GM12878 (cell line): ENCODE measurements at regions not wholly inside any gene's neighbourhood (a gene's known extent, or its start where the extent isn't known, plus 50 kb on each side); places are given as distances from the start of the nearest gene placed in this dataset.

Source experiments
- ATAC-seq: fragments of 200-7000 bp; cut with Tn5 transposase; 3 replicates; pipeline ENCODE4 v1.9.1; 2020; ENCODE audit warnings: mild to moderate bottlenecking, moderate library complexity
- BruUV-seq: library from RNA; stranded (reverse); fragments of 400-500 nt; replicated peaks from 2 replicates; lab custom pipeline; 2021; lab: Mats Ljungman, UMichigan
- CTCF ChIA-PET: fragments of 300-600 bp; sonication (Branson Sonifier 250); formaldehyde crosslinking; extraction: SDS; loops from one replicate; lab custom pipeline; 2021; ENCODE audit warnings: inconsistent platforms; lab: Yijun Ruan, JAX
- POLR2A ChIA-PET: fragments of 350-600 bp; formaldehyde crosslinking; extraction: SDS; loops from one replicate; lab custom pipeline; 2021; ENCODE audit warnings: inconsistent platforms; lab: Charles Lee
- RAD21 ChIA-PET: fragments of 300-600 bp; sonication (Branson Sonifier 250); formaldehyde crosslinking; loops from one replicate; lab custom pipeline; 2023; ENCODE audit warnings: antibody characterized with exemption; ENCODE audit not compliant: unreplicated experiment; lab: Charles Lee
- SMC1A ChIA-PET: fragments of 300-600 bp; sonication (Branson Sonifier 250); formaldehyde crosslinking; loops from one replicate; lab custom pipeline; 2023; ENCODE audit not compliant: unreplicated experiment, uncharacterized antibody; lab: Charles Lee
- DNase-seq: peaks from one replicate; pipeline ENCODE4 v3.0.0-alpha.2; 2011; ENCODE audit warnings: low read depth, low spot score
- FAIRE-seq: peaks from 3 replicates; lab custom pipeline; 2011; peaks lifted over from hg19 to GRCh38; lab: Jason Lieb, UNC
- H2AFZ ChIP-seq: 2 replicates; pipeline ENCODE4 v1.6.0; 2011; ENCODE audit warnings: low read depth, low read length, control low read depth; ENCODE audit not compliant: control insufficient read depth
- H3K27ac ChIP-seq: 2 replicates; pipeline ENCODE4 v1.5.1; 2011; ENCODE audit warnings: control low read depth; ENCODE audit not compliant: control insufficient read depth, insufficient read depth
- H3K27me3 ChIP-seq, 2 experiments: replicated peaks in 1 of 2; 2 replicates each; pipeline versions ENCODE4 v1.6.0 to v1.6.1; 2011; ENCODE audit warnings: low read length in 1 of 2; ENCODE audit not compliant: control insufficient read depth in 2 of 2, insufficient read depth in 2 of 2
- H3K36me3 ChIP-seq, 2 experiments: 2 replicates each; pipeline ENCODE4 v1.5.1; 2011; ENCODE audit warnings: low read length in 1 of 2; ENCODE audit not compliant: control insufficient read depth in 2 of 2, insufficient read depth in 2 of 2
- H3K4me1 ChIP-seq: 2 replicates; pipeline ENCODE4 v1.6.1; 2011; ENCODE audit warnings: mild to moderate bottlenecking, low read length, moderate library complexity, mixed read lengths; ENCODE audit not compliant: control insufficient read depth, insufficient read depth
- H3K4me2 ChIP-seq: 2 replicates; pipeline ENCODE4 v1.6.0; 2011; ENCODE audit warnings: control low read depth; ENCODE audit not compliant: control insufficient read depth, insufficient read depth
- H3K4me3 ChIP-seq: fragments of 200-600 bp; sonication (generic); 2 replicates; pipeline ENCODE4 v1.5.1; 2016
- H3K79me2 ChIP-seq: 2 replicates; pipeline ENCODE4 v1.6.0; 2011; ENCODE audit warnings: low read length; ENCODE audit not compliant: control insufficient read depth, insufficient read depth
- H3K9ac ChIP-seq: 2 replicates; pipeline ENCODE4 v1.8.0; 2011; ENCODE audit warnings: low read length, control low read depth, mixed read lengths; ENCODE audit not compliant: control insufficient read depth, insufficient read depth
- H3K9me3 ChIP-seq: replicated peaks from 3 replicates; pipeline ENCODE4 v1.5.1; 2011; ENCODE audit warnings: mild to moderate bottlenecking, low read length; ENCODE audit not compliant: control insufficient read depth, insufficient read depth
- H4K20me1 ChIP-seq: 2 replicates; pipeline ENCODE4 v1.6.0; 2011; ENCODE audit not compliant: control insufficient read depth, insufficient read depth
- CREB1 ChIP-seq: IDR thresholded peaks from 2 replicates; pipeline ENCODE4 v1.6.1; 2012; ENCODE audit warnings: low read depth, mild to moderate bottlenecking, inconsistent platforms
- EP300 ChIP-seq, 2 experiments: fragments of 150-350 bp in 1 of 2; IDR thresholded peaks; 2 replicates each; pipeline ENCODE4 v1.6.1; 2011 to 2012; ENCODE audit warnings: low read depth in 2 of 2, low read length in 2 of 2, borderline replicate concordance in 1 of 2, improper control_type of control experiment in 1 of 2, inconsistent platforms in 1 of 2; ENCODE audit not compliant: control insufficient read depth in 1 of 2
- ESRRA ChIP-seq: IDR thresholded peaks from 2 replicates; pipeline ENCODE4 v1.6.1; 2012; ENCODE audit warnings: mild to moderate bottlenecking, low read length, improper control_type of control experiment
- ETV6 ChIP-seq, 2 experiments: fragments of 450-650 bp in 1 of 2; IDR thresholded peaks in 1 of 2; conservative IDR thresholded peaks in 1 of 2; 2 replicates each; pipeline ENCODE4 v1.6.1; 2014; ENCODE audit warnings: antibody characterized with exemption in 1 of 2, borderline replicate concordance in 1 of 2, low read depth in 1 of 2, mild to moderate bottlenecking in 1 of 2, moderate library complexity in 1 of 2
- GATAD2B ChIP-seq: fragments of 450-650 bp; conservative IDR thresholded peaks from 2 replicates; pipeline ENCODE4 v1.6.1; 2017; ENCODE audit warnings: low read depth, mild to moderate bottlenecking, moderate library complexity
- HCFC1 ChIP-seq: fragments of 150-350 bp; IDR thresholded peaks from 2 replicates; pipeline ENCODE4 v1.6.1; 2014; ENCODE audit warnings: low read length
- IKZF1 ChIP-seq: fragments of 450-650 bp; conservative IDR thresholded peaks from 2 replicates; pipeline ENCODE4 v1.6.1; 2017; ENCODE audit warnings: antibody characterized with exemption, mild to moderate bottlenecking
- NR2C2 ChIP-seq: IDR thresholded peaks from 2 replicates; pipeline ENCODE4 v1.6.1; 2011; ENCODE audit warnings: borderline replicate concordance, low read depth; ENCODE audit not compliant: control insufficient read depth, insufficient read length
- PAX8 ChIP-seq: fragments of 450-650 bp; IDR thresholded peaks from 2 replicates; pipeline ENCODE4 v1.6.1; 2017; ENCODE audit warnings: mild to moderate bottlenecking, moderate library complexity
- PML ChIP-seq: IDR thresholded peaks from 2 replicates; pipeline ENCODE4 v1.6.1; 2012; ENCODE audit warnings: low read length, inconsistent platforms
- SMAD5 ChIP-seq: IDR thresholded peaks from 2 replicates; pipeline ENCODE4 v1.6.1; 2016; ENCODE audit warnings: antibody characterized with exemption, low read depth
- SREBF1 ChIP-seq: IDR thresholded peaks from 2 replicates; pipeline ENCODE4 v1.6.1; 2012; ENCODE audit warnings: mild to moderate bottlenecking, low read length
- TCF3 ChIP-seq: IDR thresholded peaks from 2 replicates; pipeline ENCODE4 v1.6.1; 2012; ENCODE audit warnings: low read depth, mild to moderate bottlenecking, low read length, borderline replicate concordance; ENCODE audit not compliant: insufficient read depth
- TCF7 ChIP-seq: IDR thresholded peaks from 2 replicates; pipeline ENCODE4 v1.6.1; 2014; ENCODE audit warnings: antibody characterized with exemption, borderline replicate concordance
- ZBED1 ChIP-seq: IDR thresholded peaks from 2 replicates; pipeline ENCODE4 v1.6.1; 2016; ENCODE audit warnings: borderline replicate concordance
- ZNF24 ChIP-seq: fragments of 450-650 bp; IDR thresholded peaks from 2 replicates; pipeline ENCODE4 v1.6.1; 2017; ENCODE audit warnings: antibody characterized with exemption, mild to moderate bottlenecking
- ZNF274 ChIP-seq: IDR thresholded peaks from one replicate; pipeline ENCODE4 v1.8.0; 2011; ENCODE audit not compliant: insufficient read length, insufficient read depth
- ZNF622 ChIP-seq: fragments of 450-650 bp; IDR thresholded peaks from 2 replicates; pipeline ENCODE4 v1.6.1; 2017; ENCODE audit warnings: mild to moderate bottlenecking, inconsistent platforms
- WGBS: methylation state at CpG from one replicate; pipeline ENCODE4 v1.1.6; 2016; ENCODE audit warnings: low lambda C conversion rate; ENCODE audit not compliant: insufficient replicate concordance, insufficient coverage; ENCODE audit errors: missing lambda C conversion rate; 5-methylcytosine and 5-hydroxymethylcytosine counted together
- in situ Hi-C: fragments of 300-500 bp; cut with MboI; formaldehyde crosslinking; loops from 9 replicates; pipeline ENCODE4 v1.14.3; 2018; ENCODE audit warnings: mixed read lengths
- intact Hi-C: fragments of 100-400 bp; cut with micrococcal nuclease; formaldehyde crosslinking; loops from one replicate; pipeline ENCODE4 v1.14.2; 2022; ENCODE audit not compliant: unreplicated experiment
- TF ChIP-seq, protein P1 (sequence below): fragments of 450-650 bp; IDR thresholded peaks from 2 replicates; pipeline ENCODE4 v1.6.1; 2017; ENCODE audit warnings: low read depth, mild to moderate bottlenecking, moderate library complexity

DNA sequence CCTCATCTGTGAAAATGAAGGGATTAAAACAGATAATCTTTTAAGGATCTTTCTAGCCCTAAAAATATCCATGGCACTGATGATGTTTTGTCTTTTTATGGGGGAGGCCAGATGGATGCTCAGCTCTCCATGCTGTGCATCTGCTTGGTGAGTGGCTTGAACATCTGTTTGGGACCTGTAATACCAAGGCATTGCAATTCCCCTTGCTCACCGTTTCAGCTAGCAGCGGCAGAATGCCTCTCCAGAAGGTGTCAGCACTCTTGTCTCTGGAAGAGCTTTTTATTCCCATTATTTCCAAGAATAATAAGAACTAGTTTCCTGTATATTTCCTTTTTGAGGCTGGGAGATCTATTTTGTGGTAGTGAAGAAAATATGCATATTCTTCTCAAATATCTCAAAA lies 151.9 kb upstream of the ANK2 start (continued):
- TF ChIP-seq TCF7 (no peak), PAX8 (no peak), SREBF1 (no peak), ZNF24 (no peak), HCFC1 (no peak), ZBED1 (no peak), SMAD5 (no peak)

DNA sequence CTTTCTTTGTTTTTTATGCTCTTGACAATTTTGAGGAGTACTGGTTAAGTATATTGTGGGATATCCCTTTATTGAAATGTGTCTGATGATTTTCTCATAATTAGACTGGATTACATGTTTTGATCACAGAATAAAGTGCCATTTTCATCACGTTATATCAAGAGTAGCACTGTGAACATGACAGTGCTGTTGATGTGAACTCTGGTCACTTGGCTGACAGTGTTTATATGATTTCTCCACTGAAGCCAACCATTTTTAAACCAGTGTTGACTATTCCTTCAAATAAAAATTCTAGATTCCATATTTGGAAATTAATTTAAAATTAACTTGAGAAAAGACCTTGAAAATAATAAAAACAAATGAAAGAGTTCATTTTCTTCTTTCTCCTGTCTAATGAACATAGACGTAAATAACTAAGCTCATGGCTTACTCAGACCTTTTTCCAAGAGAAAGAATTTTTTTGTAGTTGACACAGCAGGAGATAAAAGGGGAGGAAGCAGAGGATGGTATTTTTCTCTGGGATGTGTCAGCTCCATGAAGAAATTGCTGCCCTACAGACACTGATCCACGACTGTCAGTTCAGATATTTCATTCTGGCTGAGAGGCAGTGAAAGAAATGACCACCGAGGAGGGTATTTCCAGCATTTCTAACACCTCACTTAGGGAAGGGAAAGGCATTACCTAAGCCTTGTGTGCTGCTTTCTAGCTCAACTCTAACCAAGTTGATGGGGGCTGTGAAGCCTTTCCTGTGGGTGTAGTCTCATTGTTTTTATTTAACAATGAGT lies 150.9 kb upstream of the ANK2 start:
- POLR2A ChIA-PET: interaction anchor here (1.0 kb wide), 2 partner anchors 8 to 10 kb away, joined by 3 read pairs; no protein-coding TSS in a partner anchor
- TF ChIP-seq EP300 (IDR thresholded peaks at IDR 0.05; ENCODE audit: borderline replicate concordance in 1 of 2, control insufficient read depth in 1 of 2, low read depth in 2 of 2, low read length in 2 of 2) (no peak), NR2C2 (no peak), ESRRA (no peak), GATAD2B (no peak), ETV6 (conservative IDR thresholded peaks at IDR 0.05 in 1 of 2, IDR thresholded peaks at IDR 0.05 in 1 of 2; ENCODE audit: borderline replicate concordance in 1 of 2, low read depth in 1 of 2) (no peak), ZNF274 (no peak), ZNF622 (no peak), PML (no peak), IKZF1 (0 out of 2 replicates have a peak, but pooled peaks have one; percentile 31), CREB1 (no peak), TCF3 (no peak)
- TF ChIP-seq, protein P1, sequence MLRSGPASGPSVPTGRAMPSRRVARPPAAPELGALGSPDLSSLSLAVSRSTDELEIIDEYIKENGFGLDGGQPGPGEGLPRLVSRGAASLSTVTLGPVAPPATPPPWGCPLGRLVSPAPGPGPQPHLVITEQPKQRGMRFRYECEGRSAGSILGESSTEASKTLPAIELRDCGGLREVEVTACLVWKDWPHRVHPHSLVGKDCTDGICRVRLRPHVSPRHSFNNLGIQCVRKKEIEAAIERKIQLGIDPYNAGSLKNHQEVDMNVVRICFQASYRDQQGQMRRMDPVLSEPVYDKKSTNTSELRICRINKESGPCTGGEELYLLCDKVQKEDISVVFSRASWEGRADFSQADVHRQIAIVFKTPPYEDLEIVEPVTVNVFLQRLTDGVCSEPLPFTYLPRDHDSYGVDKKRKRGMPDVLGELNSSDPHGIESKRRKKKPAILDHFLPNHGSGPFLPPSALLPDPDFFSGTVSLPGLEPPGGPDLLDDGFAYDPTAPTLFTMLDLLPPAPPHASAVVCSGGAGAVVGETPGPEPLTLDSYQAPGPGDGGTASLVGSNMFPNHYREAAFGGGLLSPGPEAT: peak; percentile 62; the same call in 1 of the 2 replicates

More for the DNA sequence above, 150.9 kb upstream of the ANK2 start:
- no peaks in the 10 kb centered on the region for H3K27me3 ChIP-seq
- no peak overlapping the region for H3K9ac ChIP-seq
- no peak overlapping the region for H3K4me2 ChIP-seq
- WGBS: 39% methylated on average over 4 of the region's 4 CpGs
- H3K4me1 ChIP-seq: no peaks in the 10 kb centered on the region
- FAIRE-seq: no peak
- H4K20me1 ChIP-seq: no peaks in the 10 kb centered on the region
- no peak overlapping the region for H3K27ac ChIP-seq
- no peaks in the 10 kb centered on the region for H3K79me2 ChIP-seq
- RAD21 ChIA-PET: interaction anchor here (0.7 to 1.0 kb wide), 3 partner anchors 8 to 39 kb away, joined by 3 to 4 read pairs (median 3); no protein-coding TSS in a partner anchor
- SMC1A ChIA-PET: interaction anchor here (0.7 to 1.7 kb wide), 6 partner anchors 9 to 44 kb away, joined by 3 to 8 read pairs (median 3); no protein-coding TSS in a partner anchor
- H3K9me3 ChIP-seq: no peaks in the 10 kb centered on the region
- H3K4me3 ChIP-seq: no peak overlapping the region
- in situ Hi-C loops: no loop called here
- ATAC-seq: peak; percentile 85
- no peaks in the 10 kb centered on the region for H3K36me3 ChIP-seq
- intact Hi-C loops: no loop called here
- no peak overlapping the region for H2AFZ ChIP-seq
- CTCF ChIA-PET: interaction anchor here (0.9 to 5.1 kb wide), 2 partner anchors 11 to 41 kb away, joined by 3 to 30 read pairs; no protein-coding TSS in a partner anchor
- BruUV-seq: no TSS peak
- DNase-seq: no peak
